ENCODE measurements at regions not wholly inside any gene's neighbourhood (a gene's known extent, or its start where the extent isn't known, plus 50 kb on each side); places are given as distances from the start of the nearest gene placed in this dataset.

- H3K4me3 ChIP-seq (ENCODE audit: control insufficient read depth, low read depth, low read length): no peak overlapping the region
- TF ChIP-seq CTCF (IDR thresholded peaks at IDR 0.05; ENCODE audit: control insufficient read depth, insufficient read depth, low read depth, low read length, missing control alignments): no peak
- no peak for DNase-seq (ENCODE audit: low read depth)
Measured at GRCh38 chr13:105231579-105231978, 1303.9 kb downstream of the EFNB2 start.

- TF ChIP-seq CTCF (IDR thresholded peaks at IDR 0.05; ENCODE audit: control insufficient read depth, insufficient read depth, low read depth, low read length, missing control alignments): no peak
- H3K4me3 ChIP-seq (ENCODE audit: control insufficient read depth, low read depth, low read length): no peak overlapping the region
- DNase-seq (ENCODE audit: low read depth): no peak
Measured at GRCh38 chr13:105220881-105221280, 1314.6 kb downstream of the EFNB2 start.

- TF ChIP-seq CTCF (IDR thresholded peaks at IDR 0.05; ENCODE audit: control insufficient read depth, insufficient read depth, low read depth, low read length, missing control alignments): no peak
- H3K4me3 ChIP-seq (ENCODE audit: control insufficient read depth, low read depth, low read length): no peak overlapping the region
- no peak for DNase-seq (ENCODE audit: low read depth)
Measured at GRCh38 chr13:105220063-105220462, 1315.4 kb downstream of the EFNB2 start.

- H3K4me3 ChIP-seq (ENCODE audit: control insufficient read depth, low read depth, low read length): no peak overlapping the region
- no peak for DNase-seq (ENCODE audit: low read depth)
- no peak for TF ChIP-seq CTCF (IDR thresholded peaks at IDR 0.05; ENCODE audit: control insufficient read depth, insufficient read depth, low read depth, low read length, missing control alignments)
Measured at GRCh38 chr13:105219651-105220050, 1315.8 kb downstream of the EFNB2 start.

GRCh38 chr13:105213512-105213911, 1322.0 kb downstream of the EFNB2 start:
- DNase-seq (ENCODE audit: low read depth): no peak
- H3K4me3 ChIP-seq (ENCODE audit: control insufficient read depth, low read depth, low read length): no peak overlapping the region
- no peak for TF ChIP-seq CTCF (IDR thresholded peaks at IDR 0.05; ENCODE audit: control insufficient read depth, insufficient read depth, low read depth, low read length, missing control alignments)

GRCh38 chr13:105207572-105208293, 1327.7 kb downstream of the EFNB2 start:
- DNase-seq (ENCODE audit: low read depth): no peak

More at GRCh38 chr13:105207572-105208293, 1327.7 kb downstream of the EFNB2 start:
- no peak for TF ChIP-seq CTCF (IDR thresholded peaks at IDR 0.05; ENCODE audit: control insufficient read depth, insufficient read depth, low read depth, low read length, missing control alignments)
- no peak overlapping the region for H3K4me3 ChIP-seq (ENCODE audit: control insufficient read depth, low read depth, low read length)

Measured in AG09309 (cell line).